ENCODE measurements at regions not wholly inside any gene's neighbourhood (a gene's known extent, or its start where the extent isn't known, plus 50 kb on each side); places are given as distances from the start of the nearest gene placed in this dataset.
"Not testable (repeated sequence)": the region's sequence is repeated elsewhere in the genome, so short reads cannot be mapped to it uniquely, and the experiment has no call there.

DNA sequence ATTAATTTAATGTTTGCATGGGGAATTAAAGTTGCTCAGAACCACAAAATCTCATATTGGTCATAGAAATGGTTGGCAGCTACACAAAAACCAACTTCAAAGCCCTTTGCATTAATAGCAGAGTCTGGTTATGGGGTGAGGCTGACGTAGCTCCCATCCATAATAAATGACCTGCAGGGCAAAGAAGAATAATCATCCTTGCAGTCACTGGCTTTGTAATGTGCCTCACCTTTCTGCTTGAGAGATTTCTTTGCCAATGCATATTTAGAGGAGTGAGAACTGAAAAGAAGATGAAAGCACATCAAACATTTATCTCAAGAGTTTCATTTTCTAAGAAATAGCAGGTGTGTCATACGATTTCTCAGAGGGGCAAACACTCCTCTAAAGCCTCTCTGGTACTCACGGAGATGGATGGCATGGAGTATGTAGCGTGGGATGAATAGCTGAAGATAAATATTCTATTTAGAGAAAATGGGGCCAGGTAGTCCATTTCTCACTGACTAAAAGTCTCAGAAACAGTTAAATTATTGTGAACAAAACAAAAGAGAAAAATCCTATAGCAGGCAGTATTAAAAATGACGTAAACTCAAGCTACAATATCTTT is 1491.9 kb downstream of the FAM181B start:
- no peak for DNase-seq

DNA sequence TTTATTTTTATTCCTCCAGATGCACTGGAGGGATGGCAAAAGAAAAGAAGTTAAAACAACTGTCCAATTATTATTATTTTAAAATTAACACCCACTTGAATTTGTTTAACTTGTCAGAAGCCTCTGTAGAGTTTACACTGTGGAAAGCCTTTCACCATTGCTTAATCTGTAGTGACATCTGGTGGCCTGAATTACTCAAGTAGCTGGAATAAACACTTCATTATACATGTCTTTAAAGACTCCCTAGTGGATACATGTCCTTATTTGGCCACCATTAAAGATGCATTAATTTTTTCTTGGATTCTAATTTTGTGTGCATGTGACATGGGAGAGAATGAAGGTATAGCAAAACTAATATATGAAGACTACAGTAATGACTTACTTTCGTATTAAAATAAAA is 1496.5 kb downstream of the FAM181B start:
- peak; percentile 3 for DNase-seq

DNA sequence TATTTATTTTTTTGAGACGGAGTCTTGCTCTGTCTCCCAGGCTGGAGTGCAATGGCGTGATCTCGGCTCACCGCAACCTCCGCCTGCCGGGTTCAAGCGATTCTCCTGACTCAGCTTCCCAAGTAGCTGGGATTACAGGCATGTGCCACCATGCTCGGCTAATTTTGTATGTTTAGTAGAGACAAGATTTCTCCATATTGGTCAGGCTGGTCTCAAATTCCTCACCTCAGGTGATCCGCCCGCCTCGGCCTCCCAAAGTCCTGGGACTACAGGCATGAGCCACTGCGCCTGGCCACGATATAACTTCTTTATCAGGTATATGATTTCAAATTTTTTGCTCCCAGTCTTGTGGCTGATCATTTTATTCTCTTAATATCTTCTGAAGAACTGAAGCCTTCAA is 1506.3 kb downstream of the FAM181B start:
- DNase-seq, result not testable (repeated sequence)

DNA sequence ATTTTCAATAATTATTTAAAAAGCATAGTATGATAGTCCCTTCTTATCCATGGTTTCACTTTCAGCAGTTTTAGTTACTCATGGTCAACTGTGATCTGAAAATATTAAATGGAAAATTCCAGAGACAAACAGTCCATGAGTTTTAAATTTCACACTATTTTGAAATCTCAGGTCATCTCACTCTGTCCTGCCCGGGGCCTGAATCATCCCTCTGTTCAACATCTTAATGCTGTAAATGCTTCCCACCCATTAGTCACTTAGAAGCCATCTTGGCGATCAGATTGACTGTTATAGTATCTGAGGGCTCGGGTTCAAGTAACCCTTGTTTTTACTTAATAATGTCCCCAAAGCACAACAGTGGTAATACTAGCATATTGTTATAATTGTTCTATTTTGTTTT is 1509.3 kb downstream of the FAM181B start:
- no peak for DNase-seq

DNA sequence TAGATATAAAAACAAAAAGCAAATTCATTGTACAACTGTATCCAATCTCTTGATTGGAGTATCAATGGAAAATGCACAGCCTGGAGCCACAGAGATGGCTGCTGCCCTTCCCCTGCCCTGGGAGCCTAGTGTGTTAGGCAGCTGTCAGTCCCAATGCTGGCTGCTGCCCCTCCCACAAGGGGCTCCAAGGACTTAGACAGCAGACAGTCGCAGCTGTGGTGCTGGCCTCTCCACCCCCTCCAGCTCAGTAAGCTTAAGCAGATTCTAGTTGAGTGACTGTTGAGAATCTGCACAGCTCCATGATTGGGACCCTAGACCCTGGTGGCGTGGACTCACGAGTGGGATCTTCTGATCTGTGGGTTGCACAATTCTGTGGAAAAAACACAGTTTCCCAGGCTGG is 1511.2 kb downstream of the FAM181B start:
- DNase-seq, result no peak

DNA sequence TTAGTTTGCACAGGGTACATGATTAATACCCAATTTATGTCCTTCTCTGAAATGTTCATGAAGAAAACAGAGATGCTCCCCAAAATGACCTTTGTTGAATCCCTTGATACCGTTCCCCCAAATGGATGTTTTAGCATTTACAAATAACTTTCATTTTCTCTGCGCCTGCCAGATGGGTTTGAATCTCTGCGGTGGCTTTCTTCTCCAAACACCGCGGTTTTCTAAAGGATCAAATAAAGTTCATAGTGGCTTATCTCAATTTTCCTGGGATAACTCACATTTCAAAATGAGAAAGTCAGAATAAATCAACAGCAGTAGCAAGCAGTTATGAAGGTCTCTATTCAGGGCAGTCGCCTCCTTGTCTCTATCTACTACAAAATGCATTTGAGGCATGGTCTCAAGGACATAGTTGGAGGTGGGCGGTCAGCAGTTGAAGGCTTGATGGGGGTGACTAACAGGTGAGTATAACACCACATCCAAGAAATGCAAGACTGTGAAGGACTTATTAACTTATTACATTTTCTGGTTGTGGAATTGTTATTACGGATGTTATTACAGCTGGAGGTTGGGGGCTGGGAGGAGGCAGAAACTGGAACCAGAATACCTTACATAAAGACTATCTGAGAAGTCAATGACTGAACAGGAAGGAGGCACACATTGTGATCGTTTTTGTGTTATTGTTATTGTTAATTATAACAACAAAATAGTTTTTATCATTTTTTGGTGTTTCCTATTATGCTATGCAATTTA is 1513.3 kb downstream of the FAM181B start:
- no peak for DNase-seq

DNA sequence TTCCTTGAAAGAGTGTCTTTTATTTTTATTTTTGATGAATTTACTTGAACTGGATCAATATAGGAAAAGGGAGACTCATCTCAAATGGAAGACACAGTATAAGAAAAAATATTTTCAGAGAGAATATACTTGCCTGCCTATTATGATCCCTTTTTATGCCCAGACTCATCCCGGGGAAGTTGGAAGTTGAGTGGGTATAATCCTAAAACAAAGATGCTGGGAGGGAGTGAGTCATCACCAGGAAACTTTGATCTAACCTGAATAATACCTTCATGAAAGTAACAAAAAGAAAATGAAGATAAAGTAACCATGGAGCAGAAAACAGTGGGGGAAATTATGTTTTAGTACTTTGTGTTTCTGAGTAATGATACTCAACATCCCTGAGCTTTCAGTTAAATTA is 1514.0 kb downstream of the FAM181B start:
- DNase-seq, result no peak

DNA sequence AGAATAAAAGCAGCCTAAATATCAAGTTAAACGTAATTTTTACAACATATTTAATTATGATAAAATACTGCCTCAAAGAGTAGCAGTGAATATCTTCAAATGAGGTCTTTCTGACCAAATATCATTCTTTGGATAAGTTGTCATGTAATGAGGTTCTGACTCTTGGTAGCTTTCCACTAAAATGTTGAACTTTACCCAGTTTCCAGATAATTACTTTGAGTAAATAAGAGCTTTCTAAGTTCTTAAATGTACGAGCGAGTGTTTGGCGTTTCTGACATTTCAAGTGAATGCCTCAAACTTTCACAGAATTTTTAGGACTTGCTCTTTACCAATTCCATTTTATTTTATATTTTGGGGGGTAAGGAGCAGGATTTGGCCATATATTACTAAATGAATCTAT is 1515.2 kb downstream of the FAM181B start:
- DNase-seq, result no peak

DNA sequence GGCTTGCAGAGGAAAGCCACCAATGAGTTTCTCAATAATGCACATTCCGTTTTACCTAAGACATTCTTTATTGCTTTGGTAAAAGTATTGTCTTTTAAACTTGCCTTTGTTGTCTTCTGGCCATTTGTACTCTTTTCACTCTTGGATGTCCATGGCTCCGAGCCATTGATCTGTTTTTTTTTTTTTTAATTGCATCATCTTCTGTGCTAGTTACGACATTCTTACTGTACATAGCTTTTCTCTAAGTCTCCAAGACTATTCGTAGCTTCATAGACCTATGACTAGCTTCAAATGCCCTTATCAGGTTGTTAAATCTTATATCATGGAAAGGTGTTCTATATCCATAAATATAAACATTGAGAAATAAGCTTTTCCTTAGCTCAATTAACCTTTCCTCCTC is 1522.6 kb downstream of the FAM181B start:
- no peak for DNase-seq

DNA sequence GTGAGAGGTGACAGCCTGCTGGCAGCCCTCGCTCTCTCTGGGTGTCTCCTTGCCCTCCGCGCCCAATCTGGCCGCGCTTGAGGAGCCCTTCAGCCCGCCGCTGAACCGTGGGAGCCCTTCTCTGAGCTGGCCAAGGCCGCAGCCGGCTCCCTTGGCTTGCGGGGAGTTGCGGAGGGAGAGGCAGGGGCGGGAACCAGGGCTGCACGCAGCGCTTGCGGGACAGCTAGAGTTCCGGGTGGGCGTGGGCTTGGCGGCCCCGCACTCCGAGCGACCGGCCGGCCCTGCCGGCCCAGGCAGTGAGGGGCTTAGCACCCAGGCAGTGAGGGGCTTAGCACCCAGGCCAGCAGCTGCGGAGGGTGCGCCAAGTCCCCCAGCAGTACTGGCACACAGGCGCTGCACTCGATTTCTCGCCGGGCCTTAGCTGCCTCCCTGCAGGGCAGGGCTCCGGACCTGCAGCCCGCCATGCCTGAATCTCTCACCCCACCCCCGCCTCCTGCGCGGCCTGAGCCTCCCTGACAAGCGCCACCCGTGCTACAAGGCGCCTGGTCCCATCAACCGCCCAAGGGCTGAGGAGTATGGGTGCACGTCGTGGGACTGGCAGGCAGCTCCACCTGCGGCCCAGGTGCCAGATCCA is 1526.1 kb downstream of the FAM181B start:
- no peak for DNase-seq

DNA sequence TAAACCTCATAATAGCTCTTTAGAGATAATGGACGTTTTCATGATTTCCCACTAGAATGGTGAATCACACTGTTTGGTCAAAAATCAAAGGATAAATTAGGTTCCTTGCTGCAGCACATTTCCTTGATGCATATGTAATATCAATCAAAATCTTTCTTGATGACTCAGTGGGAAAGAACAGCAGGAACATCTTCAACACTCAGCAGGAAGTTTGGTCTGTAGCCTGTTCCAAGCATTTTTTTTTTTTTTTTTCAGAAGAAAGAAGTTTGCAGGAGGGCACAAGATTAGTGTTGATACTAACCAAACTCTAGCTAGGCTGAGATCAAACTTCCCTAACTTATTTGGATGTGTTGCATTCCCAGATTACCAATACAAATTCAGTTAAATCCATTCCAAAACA is 1529.8 kb downstream of the FAM181B start:
- no peak for DNase-seq

DNA sequence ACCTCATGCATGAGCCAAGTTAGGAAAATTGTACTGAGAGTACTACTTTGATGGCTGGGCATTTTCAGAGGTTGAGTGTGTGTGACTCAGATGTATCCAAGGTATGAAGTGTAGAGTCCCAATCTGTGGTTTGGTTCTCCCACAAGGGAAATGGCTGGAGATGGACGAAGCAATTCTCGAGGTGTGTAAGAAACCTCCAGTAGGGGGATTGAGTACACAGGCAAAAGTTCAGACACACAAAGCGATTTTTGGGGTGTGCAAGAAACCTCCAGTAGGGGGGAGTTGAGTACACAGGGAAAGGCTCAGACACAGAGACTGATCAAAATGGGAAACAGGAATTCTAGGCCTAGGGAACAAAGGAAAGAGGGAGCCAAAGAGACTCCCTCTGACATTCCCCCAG is 1536.3 kb downstream of the FAM181B start:
- DNase-seq, result no peak

DNA sequence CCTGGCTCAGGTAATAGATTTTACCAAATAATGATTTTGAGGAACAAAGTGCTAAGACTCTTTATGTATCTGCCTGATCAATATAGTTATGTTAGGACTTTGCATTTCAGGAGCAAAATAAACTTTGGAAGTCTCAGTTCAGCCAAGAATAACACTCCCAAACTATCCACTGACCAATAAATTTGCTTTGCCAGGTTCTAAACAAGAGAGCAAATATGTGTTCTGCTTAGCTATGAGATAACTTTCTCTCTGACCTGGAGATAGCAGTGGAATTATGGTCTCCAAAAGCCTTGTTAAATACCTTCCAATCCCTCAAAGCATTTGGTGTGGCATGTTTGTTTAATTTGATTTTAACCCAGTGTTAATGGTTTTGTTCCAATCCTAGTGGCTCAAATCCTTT is 1541.1 kb downstream of the FAM181B start:
- DNase-seq, result no peak

DNA sequence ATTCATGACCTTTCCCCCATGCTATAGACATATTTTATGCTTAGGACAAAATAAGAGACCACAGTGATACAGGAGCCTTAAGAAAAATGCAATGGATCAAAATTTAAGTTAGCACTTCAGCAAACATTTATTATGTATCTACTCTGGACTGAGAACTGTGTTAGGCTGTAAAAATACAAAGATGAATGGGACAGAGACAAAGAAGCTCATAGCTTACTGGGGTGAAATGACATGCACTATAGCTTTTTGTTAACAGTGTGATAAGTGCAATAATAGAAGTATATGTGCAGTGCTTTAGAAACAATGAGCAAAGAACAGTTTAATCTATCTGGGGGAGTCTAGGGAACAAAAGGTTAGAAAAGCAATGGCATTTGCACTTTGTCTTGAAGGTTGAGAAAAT is 1543.1 kb downstream of the FAM181B start:
- DNase-seq, result no peak

DNA sequence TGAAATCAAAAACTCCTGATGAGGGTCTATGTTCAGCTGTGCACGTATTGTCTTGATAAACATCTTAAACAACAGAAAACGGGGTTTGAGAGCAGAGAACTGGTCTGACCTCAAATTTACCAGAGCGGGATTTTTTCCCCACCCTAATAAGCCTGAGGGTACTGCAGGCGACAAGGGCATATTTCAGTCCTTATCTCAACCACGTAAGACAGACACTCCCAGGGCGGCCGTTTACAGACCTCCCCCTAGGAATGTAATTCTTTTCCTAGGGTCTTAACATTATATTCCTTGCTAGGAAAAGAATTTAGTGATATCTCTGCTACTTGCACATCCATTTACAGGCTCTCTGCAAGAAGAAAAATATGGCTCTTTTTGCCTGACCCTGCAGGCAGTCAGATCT is 1546.6 kb downstream of the FAM181B start:
- DNase-seq, result not testable (repeated sequence)

DNA sequence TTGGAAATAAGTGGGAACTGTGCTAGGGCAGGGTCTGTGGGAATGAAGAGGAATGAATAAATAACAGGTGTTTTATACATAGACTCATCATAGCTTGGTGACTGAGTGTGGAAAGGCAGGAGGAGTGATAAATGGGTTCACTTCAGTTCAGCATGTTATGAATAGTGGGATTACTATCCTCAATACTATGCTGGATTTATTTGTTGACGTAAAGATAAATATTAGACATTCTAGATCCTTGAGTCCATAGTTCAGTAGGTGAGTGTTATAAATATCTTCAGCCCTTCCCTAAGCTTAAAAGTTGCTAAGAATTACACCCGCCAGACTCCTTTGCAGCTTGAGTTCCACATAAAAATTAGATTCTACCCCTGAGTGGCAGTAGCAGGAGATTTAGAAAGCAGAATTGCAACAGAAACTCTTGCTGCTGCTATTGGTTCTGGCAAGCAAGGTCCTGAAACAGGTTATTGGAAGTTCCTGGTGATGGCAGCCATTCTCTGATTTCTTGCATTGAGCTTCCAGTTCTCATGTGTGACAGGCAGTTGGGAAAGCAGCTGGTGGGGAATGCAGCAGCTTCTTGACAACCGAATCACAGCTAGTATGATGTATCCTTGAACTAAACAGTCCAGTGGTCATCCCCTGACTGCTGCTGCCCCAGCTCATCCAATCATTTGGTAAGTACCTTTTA is 1558.9 kb downstream of the FAM181B start:
- DNase-seq, result no peak

DNA sequence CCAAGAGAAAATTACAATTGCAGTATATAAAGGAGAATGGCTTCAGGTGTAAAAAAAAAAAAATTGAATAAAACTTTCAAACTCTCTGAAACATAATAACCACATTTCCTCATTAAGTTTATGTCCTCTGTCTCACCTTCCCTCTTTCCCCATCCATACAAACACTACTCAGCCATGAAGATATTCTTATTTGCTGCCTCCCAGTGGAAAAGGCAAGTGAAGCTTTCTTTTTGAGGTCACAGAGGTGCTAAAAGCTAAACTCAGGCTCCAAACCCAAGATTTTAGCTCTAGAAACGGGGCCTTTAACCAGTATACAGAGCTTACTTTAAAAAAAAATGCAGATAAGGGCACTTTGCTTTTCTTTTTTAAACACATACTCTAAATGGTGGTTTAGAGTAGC is 1568.5 kb downstream of the FAM181B start:
- DNase-seq, result no peak

DNA sequence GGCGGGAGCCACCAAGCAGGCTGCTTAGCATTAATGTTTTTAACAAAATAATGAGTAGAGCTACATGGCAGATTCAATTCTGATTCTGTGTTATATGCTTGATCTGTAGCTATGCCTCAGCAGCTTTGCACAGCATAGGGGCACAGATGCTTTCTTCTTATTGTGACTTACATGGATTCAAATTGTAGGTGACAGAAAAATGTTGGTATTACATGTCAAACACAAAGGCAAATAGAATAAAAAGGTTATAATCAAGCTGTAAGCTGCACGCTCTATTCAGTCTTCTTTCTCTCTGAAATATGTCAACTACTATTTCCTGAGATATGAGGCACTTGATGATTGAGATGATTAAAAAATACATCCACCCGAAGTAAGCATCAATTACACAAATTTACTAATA is 1573.8 kb downstream of the FAM181B start:
- no peak for DNase-seq

DNA sequence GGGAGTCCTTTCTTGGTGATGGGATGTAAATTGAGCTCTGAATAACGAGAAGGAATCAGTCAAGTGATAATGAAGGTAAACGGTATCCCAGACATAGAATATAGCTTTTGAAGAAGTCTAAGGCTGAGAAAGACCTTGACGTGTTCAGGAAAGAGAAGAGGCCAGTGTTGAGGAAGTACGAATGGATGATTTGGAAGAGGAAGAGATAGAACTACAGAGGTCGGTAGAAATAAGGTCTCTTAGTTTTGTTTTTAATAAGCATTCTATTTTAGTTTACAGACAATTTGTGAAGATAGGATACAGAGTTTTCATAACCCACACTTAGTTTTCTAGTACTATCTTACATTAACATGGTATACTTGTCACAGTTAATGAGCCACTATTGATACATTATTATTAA is 1598.1 kb downstream of the FAM181B start:
- DNase-seq, result no peak

DNA sequence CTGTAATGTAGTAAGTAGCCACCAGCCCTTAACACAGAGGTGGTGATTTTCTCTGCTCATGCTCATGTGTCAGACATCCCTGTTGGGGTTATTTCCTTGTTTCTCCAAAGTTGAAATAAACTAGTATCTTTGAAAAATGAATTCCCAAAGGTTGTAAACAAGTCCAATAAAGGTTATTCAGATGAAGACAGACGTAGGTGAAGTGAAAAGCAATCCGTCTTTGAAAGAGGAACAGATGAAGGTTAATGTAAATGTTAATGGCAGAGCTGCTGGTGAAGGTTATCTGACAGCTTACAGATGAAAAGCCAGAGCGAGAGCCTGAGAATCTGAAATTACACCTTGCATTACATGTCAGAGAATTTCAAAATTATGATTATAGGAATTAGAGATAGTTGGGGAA is 1604.0 kb downstream of the FAM181B start:
- DNase-seq, result no peak

DNA sequence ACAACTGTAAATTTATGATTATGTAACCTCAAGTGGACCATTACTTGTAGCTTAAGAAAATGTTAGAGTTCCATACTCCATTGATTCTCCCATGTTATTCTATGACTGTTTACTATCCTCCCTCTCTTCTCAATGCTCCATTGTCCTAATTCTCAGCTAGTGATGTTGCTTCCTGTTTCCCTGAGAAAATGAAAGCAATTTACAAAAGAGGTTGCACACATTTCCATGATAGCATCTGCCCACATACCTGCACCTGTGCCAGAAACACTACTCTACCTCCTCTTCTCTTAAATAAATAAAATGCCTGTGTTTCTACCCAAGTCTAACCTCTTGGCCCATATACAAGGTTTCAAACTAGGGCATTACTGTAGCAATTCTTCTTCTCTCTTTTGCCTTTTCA is 1620.9 kb downstream of the FAM181B start:
- DNase-seq, result peak; percentile 17

DNA sequence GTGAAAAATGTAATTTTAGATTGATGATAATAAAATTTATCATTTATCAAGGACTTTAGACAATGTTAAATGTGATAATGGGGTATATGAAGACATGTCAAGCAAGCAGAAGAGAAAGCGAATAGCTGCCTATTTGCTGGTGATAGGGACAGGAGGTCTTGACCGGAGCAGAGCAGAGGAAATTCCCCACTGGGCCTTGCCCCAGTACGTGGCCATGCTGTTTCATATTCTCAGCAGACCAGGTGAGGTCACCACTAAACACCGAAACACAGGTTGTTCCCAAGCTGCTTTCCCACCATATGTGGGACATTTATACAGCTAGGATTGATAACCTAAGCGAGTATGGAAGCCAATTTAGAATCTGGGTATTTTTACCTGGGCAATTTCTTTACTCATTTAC is 1629.6 kb downstream of the FAM181B start:
- no peak for DNase-seq

DNA sequence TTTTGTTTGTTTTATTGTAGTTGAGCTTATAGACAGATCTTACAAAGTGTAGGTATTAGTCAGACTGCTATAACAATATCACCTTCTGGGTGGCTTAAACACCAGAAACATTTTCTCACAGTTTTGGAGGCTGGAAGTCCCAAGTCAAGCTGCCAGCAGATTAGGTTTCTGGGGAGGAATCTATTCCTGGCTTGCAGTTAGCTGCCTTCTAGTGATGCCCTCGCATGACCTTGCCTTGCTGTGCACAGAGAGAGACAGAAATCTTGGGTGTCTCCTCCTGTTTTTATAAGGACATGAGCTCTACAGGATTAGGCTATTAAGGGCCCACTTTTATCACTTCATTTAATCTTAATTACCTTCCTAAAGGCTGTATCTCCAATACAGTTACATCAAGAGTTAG is 1635.2 kb downstream of the FAM181B start:
- no peak for DNase-seq

DNA sequence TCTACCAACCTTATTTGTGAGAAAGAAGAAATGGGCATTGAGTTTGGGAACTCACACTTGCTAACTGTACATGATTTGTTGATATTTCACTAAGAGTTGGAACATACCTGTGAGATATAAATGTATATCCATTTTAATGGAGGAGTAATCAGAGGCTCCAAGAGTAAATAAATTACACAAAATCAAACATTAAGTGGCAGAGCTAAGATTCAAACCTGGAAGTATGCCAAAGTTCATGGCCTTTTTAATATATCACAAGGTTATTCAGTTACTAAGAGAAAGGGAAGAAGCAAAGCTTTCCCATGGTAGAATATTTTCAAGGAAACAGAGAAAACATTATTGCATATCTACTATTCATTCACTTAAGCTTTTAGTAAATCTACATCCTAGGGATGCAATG is 1641.1 kb downstream of the FAM181B start:
- DNase-seq, result no peak

All from NCI-H2029 (cell line).